ENCODE measurements at regions not wholly inside any gene's neighbourhood (a gene's known extent, or its start where the extent isn't known, plus 50 kb on each side); places are given as distances from the start of the nearest gene placed in this dataset.
"Not testable (repeated sequence)": the region's sequence is repeated elsewhere in the genome, so short reads cannot be mapped to it uniquely, and the experiment has no call there.

GRCh38 chr6:100322886-100323285, 141.8 kb downstream of the SIM1 start:
- DNase-seq (ENCODE audit: low read depth) = no peak

- no peak for DNase-seq (ENCODE audit: low read depth)
Measured at GRCh38 chr6:100320686-100321085, 144.0 kb downstream of the SIM1 start.

DNA sequence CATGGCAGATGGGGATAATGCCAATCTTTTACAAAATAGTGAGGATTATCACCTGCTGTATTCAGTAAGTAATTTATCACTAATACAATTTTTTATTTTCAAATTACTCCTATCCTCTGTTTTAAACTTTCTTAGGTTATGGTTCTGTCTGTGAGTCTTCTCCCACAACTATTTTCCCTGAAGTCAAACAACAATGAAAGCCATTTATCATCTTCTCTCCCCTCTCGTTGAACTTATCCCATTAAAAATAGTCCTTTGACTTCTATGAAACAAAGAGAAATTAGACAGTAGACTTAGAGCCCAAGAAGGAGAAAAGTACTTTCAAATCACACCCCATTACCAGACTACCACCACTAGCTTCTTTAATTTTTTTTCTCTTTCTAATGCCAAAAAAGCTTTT, 147.7 kb downstream of the SIM1 start:
- no peak for DNase-seq (ENCODE audit: low read depth)

DNA sequence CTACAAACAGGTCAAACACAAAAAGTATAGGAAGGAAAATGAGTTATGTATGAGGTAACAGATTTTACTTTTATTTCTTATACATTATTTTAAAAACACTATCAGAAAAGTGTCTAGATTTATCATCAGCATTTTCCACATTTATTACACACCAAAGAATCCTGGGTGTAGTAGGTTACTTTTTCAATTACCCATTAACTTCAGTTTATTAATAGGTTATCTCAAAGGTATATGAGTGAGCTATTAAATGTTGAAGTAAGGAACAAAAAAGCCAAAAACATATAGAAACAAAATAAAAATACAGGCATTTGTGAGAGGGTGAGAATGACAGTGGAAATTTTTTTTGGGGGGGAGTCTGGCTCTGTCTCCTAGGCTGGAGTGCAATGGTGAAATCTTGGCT, 150.5 kb downstream of the SIM1 start:
- no peak for DNase-seq (ENCODE audit: low read depth)

- DNase-seq (ENCODE audit: low read depth) = no peak
Measured at GRCh38 chr6:100311707-100312251, 152.9 kb downstream of the SIM1 start.

DNA sequence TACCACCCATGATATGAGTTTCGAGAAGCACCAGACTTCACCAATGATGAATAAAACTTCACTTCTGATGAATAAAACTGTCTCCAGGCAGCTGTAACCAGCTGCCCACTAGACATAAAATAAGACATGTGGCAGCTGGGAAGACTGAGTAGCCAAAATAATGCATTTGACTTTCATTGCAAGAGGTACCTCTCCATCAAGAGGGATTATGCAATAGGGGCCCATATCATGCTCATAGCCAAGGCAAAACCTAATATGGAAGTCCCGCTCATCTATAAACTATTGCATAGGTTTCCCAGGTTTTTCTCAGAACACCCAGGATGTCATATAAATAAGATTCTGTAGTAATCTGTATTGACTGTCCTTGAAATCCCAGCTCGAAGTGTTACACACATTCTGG, 155.5 kb downstream of the SIM1 start:
- DNase-seq (ENCODE audit: low read depth) = no peak

DNA sequence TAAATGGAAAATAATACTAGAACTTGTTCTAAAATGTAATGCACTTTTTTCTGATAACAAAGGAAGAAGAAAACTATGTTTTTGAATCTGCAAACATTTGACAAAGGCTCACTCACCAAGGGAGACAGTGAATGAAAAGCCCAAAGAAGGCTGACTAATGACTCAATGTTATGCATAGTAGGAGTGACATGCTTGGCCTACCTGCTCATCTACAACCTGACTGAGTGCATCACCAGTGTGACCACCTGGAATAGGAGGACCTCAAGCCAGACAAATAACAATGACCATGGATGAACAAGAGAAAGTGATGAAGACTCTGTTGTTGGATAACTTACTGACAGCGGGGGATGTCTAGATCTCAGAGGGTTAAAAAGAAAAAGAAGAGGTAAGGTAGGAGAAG, 157.2 kb downstream of the SIM1 start:
- DNase-seq (ENCODE audit: low read depth) = no peak

DNA sequence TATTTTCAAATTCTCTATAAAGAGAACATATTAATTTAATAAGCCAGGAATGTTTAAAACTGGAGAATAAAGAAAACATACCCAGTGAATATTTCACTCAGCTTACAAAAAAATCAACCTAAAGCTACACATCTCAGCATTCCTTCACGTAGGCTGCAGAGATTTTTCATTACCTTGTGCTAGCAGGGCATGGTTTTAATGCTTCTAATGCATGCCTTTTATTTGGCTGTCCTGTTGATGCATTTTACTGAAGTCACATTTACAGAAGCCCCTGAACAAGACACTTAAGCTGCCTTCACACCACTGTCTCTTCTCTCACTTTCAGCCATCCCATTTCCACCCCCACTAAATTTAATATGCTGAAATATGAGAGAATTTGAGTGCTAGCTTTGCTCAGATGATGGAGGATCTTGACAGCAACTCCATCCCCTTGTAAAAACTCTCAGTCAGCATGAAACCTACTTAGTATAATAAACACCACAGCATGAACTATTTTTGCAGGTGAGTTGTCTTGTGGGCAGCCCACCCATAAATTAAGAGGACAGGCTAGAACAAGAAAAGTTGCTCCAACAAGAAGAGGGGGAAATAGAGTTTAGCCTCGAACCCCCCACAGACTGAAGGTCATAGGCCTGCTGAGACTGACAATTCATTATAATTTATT, 159.4 kb downstream of the SIM1 start:
- no peak for DNase-seq (ENCODE audit: low read depth)

DNA sequence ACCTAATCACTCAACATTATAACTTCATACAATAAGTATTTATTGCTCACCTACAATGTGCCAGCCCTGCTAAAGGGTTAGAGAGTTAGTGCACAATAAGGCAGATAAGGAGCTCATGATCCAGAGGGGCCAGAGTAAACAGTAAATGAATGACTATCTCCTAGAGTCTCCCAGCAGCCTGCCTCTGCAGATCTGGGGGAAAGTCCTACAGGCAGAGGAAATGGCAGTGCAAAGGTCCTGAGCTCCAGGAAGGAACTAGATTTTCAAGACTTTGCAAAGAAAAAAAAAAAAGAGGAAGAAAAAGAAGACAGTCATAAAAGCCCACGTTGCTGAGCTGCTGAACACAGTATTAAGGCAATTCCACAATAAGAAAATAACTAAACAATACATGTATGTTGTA, 160.1 kb downstream of the SIM1 start:
- no peak for DNase-seq (ENCODE audit: low read depth)

- DNase-seq (ENCODE audit: low read depth) = no peak
Measured at GRCh38 chr6:100301731-100302130, 163.0 kb downstream of the SIM1 start.

DNA sequence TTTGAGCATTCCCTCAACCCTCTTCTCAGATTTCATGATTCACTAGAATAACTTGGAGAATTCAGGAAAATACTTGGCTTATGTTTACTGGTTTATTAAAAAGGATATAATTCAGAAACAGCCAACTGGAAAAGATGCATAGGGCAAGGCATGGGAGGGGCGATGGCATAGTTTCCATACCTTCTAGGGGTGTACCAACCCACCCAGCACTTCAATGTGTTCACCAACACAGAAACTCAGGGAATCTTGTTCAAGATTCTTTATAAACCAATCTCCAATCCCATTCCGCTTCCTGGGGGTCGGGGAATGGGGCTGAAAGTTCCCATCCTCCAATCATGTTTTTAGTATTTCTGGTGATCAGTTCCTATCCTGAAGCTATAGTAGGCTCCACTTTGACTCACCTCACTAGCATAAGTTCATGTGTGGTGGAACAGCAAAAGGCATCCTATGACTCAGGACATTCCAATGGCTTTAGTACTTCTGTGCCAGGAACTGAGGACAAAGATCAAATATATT, 164.4 kb downstream of the SIM1 start:
- DNase-seq (ENCODE audit: low read depth) = peak; percentile 89

DNA sequence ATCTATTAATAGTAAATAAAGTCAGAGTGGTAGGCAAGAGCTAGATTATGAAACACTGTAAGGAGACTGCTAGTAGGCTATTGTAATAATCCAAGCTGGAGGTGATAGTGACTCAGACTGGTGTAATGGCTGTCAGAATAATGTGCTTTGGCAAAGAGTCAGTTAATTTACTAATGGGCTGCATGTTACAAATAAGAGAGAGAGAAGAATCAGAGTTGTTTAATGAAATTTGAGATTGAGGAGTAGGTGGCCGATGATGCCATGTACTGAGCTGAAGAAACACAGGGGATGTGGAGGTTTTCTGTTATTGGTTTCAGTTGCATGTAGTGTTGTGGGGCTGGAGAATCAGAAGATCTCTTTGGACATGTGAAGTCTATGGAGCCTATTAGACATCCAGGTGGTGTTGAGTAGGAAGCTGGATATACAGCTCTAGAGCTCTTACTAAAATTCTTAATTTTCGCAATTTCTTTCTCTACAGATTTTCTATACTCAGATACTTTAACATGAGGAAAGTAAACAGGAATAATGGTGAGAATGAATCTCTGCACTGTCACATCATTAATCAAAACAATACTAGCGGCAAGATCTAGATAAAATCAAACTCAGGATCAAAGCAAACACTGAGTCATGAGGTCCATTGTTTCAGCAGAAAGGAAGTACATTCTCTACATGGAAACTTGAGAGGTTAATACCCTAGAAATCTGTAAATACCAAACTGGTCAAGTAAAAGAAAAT, 167.7 kb downstream of the SIM1 start:
- DNase-seq (ENCODE audit: low read depth) = peak; percentile 76

DNA sequence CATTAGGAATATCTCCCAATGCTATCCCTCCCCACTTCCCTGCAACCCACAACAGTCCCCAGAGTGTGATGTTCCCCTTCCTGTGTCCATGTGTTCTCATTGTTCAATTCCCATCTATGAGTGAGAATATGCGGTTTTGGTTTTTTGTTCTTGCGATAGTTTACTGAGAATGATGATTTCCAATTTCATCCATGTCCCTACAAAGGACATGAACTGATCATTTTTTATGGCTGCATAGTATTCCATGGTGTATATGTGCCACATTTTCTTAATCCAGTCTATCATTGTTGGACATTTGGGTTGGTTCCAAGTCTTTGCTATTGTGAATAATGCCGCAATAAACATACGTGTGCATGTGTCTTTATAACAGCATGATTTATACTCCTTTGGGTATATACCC, 169.5 kb downstream of the SIM1 start:
- not testable (repeated sequence) for DNase-seq (ENCODE audit: low read depth)

- DNase-seq (ENCODE audit: low read depth) = no peak
Measured at GRCh38 chr6:100289285-100289684, 175.4 kb downstream of the SIM1 start.

DNA sequence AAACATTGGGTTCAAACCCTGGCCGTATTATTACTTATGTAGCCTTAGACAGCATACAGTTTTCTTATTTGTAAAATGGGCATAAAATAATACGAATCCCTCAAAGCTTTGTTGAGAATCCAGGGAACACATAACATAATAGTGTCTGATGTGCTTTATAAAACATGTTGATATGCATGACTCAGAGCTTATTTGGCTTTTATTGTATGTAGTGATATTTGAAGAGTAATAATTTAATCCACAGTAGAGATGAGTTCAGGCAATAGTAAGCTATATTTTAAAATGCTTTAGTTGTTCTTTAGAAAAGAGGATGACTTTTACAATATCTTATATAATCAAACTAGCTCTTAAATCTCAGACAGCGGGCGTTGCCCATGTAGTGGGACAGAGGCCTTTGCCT, 176.4 kb downstream of the SIM1 start:
- no peak for DNase-seq (ENCODE audit: low read depth)

DNA sequence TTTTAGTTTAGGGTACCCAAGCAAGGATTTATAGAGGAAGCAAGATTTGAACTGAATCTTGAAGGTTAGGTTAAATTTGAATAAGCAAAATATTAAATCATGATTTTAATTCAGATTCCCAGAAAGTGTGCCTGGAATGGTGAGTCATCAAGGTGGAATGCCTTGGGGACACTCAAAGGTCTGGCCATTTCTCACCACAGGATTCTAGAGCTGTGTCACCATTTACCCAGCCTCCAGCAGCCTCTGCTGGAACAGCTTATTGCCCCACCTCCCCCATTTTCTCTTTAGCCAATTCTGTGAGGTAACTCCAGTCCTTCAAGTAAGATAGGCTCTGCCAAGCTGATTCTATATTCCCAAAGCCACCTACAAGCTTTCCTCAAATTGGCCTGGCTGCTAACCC, 181.4 kb downstream of the SIM1 start:
- DNase-seq (ENCODE audit: low read depth) = peak; percentile 81

DNA sequence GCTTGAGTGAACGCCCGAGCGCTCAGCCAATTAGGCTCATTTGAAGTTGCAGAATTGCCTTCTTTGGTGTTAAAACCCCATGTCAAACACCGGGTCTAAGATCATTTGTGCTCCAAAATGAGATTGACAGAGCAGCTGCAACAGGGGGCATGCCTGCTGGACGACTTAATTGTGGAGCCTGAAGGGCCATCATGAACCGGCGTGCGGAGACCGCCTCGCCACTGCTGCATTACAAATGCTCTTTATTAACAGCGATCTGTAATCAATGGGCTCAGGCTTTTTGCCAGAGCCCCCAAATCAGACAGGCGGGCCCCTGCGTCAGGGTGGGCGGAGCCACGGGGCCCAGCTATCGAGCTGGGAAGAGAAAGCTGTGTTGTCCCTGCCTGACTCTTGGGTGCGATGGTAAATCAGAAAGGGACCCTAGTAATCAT, 183.2 kb downstream of the SIM1 start:
- no peak for DNase-seq (ENCODE audit: low read depth)

DNA sequence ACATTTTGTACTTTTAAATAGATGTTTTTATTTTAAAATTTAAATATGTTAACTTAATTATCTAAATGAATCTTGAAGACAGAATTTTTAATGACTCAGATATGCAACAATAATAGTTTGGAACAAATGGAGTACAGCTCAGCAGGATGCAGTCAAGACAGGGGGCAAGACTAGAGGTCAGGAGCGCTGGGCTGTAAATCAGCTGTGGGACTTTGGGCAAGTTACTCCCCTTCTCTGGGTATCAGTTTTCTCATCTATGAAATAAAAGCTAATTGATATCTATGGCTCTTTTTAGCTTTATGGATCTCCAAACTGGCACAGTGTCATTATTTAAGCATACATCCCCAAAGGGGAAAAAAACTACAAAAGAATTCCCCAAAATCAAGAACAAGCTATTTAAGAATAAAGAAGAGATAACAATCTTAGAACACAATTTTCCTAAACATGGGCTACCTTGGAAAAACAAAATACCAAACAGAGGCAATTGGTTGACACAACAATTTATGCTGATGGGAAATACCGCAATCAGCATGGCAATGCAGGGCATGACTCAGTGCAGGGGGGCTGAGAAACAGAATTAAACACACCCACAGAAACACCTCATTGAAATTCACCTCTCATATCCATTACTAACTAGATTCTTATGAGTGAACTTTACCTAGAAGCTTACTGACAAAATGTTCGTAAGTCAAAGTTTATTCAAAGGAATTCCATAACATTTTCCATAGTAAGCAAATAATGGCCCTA, 188.2 kb downstream of the SIM1 start:
- DNase-seq (ENCODE audit: low read depth) = peak; percentile 15

DNA sequence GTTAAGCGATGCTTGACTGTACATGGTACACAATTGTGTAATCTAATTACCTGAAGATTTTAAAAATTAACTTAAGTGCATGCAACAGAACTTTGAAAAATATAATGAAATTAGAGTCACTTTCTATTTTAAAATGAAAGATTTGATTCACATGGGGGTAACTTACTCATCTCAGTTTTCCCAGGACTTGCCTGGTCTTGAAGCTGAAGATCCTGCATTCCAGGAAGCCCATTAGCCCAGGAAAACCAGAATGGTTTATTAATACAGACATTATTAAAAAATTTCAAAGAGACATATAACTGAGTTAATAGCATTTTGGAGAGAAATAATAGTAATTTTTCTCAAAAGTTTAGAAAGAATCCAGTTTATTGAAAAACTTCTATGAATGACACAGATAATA, 190.6 kb downstream of the SIM1 start:
- no peak for DNase-seq (ENCODE audit: low read depth)

DNA sequence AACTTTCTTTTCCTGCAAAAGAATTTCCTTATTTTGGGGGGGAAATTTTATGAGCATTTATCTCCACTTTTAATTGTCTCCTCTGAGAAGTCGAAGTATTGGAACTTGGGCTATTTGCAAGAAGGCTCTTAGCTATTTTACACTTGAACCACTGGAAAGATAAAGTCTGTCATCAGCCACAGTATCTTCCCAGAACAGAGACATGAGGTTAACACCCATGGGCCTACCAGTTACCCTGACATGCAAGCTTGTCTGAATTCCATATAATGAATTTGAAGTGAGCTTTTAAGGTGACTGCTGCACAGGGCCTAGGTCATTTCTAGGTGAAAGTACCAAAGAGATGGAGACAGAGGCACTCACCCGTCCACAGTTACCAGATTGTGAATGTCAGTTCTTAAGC, 193.1 kb downstream of the SIM1 start:
- no peak for DNase-seq (ENCODE audit: low read depth)

- no peak for DNase-seq (ENCODE audit: low read depth)
Measured at GRCh38 chr6:100271202-100271601, 193.5 kb downstream of the SIM1 start.

DNA sequence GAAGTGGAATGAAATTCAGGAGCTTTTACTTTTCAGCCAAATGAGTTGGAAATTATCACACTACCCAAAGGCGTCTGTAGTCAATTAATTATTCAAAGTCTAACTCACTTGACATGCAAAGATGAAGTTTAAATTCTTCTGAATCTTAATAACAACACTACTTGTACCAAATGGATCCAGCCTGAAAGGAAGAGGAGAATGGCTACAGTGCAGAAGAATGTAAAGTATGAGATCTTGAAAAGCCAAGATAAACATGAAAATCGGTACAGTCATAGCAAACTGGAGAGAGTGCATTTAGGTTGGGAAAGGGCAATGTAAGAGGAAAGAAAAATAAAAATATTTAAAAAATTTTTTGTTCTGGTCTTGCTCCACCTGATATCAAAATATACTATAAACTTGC, 195.5 kb downstream of the SIM1 start:
- DNase-seq (ENCODE audit: low read depth) = peak; percentile 54

Data from Daoy (cell line).